GM10266 (cell line): ENCODE measurements at regions not wholly inside any gene's neighbourhood (a gene's known extent, or its start where the extent isn't known, plus 50 kb on each side); places are given as distances from the start of the nearest gene placed in this dataset.

Experiments used
- DNase-seq: peaks from one replicate; pipeline ENCODE4 v3.0.0; 2012; ENCODE audit errors: extremely low spot score
- TF ChIP-seq, protein P1 (sequence below): IDR thresholded peaks from 2 replicates; pipeline ENCODE4 v1.5.1; 2012; ENCODE audit warnings: mild to moderate bottlenecking, low read depth; ENCODE audit not compliant: control insufficient read depth, insufficient read depth; ENCODE audit errors: missing control alignments

DNA sequence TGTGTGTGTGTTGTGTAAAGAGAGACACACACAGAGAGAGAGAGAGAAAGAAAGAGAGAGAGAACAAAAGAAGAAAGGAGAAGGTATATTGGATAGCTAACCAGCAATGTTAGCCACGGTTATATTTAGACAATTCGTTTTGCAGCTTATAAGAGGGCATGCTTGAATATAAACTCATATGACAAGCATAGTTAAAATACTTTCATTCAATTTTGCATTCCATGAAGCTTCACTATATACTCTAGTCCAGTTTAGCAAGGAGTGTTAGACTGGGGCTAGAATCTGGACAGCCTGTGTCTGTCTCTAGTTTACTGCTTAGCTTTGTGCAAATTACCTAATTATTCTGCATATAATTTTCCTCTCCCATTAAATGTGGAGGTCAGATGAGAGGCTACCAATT is 525.9 kb upstream of the ZFP42 start:
- no peak for DNase-seq
- TF ChIP-seq, protein P1, sequence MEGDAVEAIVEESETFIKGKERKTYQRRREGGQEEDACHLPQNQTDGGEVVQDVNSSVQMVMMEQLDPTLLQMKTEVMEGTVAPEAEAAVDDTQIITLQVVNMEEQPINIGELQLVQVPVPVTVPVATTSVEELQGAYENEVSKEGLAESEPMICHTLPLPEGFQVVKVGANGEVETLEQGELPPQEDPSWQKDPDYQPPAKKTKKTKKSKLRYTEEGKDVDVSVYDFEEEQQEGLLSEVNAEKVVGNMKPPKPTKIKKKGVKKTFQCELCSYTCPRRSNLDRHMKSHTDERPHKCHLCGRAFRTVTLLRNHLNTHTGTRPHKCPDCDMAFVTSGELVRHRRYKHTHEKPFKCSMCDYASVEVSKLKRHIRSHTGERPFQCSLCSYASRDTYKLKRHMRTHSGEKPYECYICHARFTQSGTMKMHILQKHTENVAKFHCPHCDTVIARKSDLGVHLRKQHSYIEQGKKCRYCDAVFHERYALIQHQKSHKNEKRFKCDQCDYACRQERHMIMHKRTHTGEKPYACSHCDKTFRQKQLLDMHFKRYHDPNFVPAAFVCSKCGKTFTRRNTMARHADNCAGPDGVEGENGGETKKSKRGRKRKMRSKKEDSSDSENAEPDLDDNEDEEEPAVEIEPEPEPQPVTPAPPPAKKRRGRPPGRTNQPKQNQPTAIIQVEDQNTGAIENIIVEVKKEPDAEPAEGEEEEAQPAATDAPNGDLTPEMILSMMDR: no peak

DNA sequence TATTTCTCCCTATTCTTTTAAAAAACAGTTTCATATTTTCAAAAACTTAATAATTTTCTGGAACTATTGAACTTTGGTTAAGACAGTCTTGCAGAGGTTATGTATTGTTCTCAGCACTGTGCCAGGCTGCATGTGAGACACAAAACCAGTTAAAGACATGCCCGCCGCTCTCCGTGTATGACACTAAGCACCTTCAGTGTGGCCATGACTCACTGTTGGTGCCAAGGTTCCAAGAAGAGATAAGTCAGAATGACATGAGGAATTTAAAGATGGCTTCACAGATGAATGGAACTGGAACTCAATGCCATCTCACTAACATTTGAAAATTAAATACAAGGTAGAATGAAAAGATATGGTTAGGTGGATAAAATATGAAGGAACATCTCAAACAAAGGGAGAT is 525.5 kb upstream of the ZFP42 start:
- DNase-seq: no peak
- TF ChIP-seq, protein P1: no peak

DNA sequence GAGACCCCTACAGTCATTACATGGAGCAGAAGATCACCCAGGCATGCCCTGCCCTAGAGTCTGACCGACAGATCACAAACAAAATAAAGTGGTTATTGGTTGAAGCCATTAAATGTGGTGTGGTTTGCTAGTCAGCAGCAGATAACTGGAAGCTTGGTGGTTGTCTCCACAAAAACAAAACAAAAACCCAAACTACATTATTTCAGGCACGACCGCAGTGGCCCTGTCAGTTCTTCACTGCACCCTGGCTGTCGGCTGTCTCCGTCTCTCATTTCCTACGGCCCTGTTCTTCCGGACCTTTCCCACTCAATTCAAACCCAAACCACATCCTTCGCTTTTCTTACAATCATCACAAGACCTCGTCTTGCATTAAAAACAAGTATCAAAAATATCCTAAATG is 521.3 kb upstream of the ZFP42 start:
- TF ChIP-seq, protein P1: no peak
- no peak for DNase-seq

DNA sequence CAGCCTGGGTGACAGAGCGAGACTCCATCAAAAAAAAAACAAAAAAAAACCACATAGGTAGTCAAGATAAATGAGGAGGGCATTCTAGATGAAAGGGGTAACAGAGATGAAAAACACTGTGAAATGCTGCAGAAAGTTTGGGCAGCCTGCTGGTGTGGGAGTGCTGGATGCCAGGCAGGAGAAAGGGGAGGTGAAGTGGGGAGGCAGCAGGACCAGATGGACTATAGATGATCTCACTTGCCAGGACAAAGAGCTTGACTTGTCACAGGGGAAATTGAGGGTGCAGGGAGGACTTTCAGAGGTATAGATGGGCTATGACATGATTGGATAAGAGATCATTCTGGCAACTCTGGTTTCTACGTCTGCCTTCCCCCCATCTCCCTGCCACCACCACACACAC is 519.7 kb upstream of the ZFP42 start:
- no peak for DNase-seq
- TF ChIP-seq, protein P1: no peak

DNA sequence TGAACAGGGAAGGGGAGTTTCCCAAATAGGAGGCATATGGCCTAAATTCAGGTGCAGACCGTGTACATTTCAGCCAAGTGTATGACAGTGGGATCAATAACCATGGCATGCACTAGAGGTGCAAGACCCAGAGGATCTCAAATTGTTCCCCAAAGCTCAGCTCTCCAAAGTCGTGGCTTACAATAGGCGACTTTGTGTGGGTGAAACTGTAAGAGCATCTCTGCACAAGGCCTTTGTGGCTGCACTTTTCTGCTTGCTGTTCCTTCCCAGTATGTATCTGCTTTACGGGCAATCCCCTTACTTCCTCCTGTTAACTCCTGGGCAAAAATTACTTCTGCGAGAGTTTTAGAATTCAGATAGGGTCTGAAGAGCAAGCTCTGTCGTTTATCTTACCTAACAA is 518.3 kb upstream of the ZFP42 start:
- no peak for DNase-seq
- TF ChIP-seq, protein P1: no peak

DNA sequence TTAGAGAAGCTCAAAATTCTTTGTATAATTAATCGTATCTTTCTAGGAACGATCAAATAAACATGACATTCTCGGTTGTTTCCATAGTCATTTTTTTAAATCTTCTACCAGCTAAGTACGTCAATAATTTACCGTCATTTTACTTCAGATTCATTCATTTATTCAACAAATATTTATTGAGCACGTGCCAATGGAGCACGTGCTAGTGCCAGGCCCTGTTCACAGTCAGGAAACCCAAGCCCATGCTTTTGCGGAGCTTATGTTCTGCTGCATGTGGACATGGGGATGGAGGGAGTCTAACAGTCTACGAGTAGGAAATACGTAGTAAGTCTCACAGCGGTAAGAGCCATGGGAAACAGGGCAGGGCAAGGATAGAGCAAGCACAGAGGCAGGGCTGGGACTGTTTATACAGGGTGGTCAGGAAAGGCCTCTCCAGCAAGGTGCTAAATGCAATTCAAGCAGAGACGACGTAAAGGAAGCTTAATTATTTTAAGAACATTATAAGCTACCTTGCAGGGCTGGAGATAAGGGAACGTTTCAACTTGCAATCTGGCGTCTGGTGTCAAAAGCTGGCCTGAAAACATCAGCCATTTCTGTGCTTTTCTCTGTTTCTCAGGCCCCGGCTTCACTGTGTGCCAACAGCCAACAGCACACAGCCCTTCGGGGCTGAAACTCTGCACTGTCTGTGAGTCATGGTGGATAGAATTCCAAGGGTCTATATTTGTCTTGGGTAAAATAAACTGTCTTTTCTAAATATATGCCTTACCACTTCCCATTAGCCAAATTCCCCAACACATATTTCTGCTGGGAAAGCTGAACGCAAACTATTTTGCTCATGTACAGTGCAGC is 517.1 kb upstream of the ZFP42 start:
- TF ChIP-seq, protein P1: no peak
- no peak for DNase-seq

DNA sequence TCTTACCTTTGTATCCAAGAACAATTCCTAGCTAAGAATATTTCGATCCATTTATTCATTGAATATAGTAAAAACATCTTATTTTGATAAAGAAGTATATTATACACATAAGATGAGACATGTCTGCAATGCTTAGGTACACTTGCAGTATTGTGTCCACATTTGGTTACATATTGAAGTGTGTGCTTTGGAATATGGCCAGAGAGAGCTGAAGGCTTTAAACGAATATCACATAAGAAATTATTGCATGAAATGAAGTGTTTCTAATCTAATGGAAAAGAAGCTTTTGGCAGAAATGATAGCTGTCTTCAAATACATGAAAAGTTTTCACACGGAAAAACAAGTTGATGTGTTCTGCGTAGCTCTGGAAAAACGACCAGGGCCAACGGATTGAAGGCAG is 516.1 kb upstream of the ZFP42 start:
- no peak for DNase-seq
- TF ChIP-seq, protein P1: no peak
